ENCODE measurements at regions not wholly inside any gene's neighbourhood (a gene's known extent, or its start where the extent isn't known, plus 50 kb on each side); places are given as distances from the start of the nearest gene placed in this dataset.

DNA sequence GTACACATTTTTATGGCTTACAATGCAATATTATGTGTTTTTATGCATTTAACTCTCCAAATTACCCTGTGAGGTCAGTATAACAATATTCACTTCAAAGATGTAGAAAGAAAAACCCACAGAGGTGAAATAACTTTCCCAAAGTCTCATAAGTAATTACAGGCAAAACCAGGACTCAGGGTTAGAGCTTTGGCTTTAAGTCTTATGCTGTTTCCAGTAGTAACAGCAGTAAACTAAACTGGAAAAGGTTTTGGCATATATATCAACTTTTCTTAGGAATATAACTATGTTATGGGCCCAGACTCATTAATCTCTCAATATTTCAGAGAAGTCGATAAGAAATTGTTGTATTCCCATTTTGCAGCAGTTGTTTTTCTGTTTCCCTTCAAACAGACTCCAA lies 206.3 kb upstream of the KCNMB2 start:
- POLR2A ChIA-PET = no interaction called here
- no peak overlapping the region for H3K4me3 ChIP-seq (ENCODE audit: low read depth, low read length)
- CTCF ChIA-PET = interaction anchor here (1.3 kb wide), 1 partner anchor 13 kb away, joined by 3 read pairs; no protein-coding TSS in a partner anchor
- TF ChIP-seq, protein P1, sequence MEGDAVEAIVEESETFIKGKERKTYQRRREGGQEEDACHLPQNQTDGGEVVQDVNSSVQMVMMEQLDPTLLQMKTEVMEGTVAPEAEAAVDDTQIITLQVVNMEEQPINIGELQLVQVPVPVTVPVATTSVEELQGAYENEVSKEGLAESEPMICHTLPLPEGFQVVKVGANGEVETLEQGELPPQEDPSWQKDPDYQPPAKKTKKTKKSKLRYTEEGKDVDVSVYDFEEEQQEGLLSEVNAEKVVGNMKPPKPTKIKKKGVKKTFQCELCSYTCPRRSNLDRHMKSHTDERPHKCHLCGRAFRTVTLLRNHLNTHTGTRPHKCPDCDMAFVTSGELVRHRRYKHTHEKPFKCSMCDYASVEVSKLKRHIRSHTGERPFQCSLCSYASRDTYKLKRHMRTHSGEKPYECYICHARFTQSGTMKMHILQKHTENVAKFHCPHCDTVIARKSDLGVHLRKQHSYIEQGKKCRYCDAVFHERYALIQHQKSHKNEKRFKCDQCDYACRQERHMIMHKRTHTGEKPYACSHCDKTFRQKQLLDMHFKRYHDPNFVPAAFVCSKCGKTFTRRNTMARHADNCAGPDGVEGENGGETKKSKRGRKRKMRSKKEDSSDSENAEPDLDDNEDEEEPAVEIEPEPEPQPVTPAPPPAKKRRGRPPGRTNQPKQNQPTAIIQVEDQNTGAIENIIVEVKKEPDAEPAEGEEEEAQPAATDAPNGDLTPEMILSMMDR (IDR thresholded peaks at IDR 0.05; ENCODE audit: insufficient read depth, low read length, missing control alignments) = no peak
- DNase-seq (ENCODE audit: low read depth, low spot score) = no peak

DNA sequence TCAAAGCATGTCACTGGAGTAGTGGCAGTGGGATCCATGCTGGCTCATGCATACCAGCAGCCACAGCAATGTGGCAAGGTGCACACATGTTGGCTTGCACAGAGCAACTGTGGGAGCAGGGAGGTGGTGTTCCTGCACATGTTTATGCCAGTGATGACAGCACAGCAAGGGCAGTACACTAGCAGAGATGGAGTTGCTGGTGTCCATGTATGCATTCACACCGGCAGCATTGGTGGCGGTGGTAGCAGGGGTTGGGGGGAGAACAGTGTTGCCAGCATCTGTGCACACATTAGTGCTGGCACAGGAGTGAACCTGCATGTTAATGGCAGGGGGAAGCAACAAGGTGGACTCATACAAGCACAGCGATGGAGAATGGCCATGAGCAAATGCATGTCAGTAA lies 202.0 kb upstream of the KCNMB2 start:
- H3K4me3 ChIP-seq (ENCODE audit: low read depth, low read length) = no peak overlapping the region
- CTCF ChIA-PET = interaction anchor here (1.2 kb wide), 1 partner anchor 8 kb away, joined by 3 read pairs; no protein-coding TSS in a partner anchor
- TF ChIP-seq, protein P1 (IDR thresholded peaks at IDR 0.05; ENCODE audit: insufficient read depth, low read length, missing control alignments) = no peak
- DNase-seq (ENCODE audit: low read depth, low spot score) = no peak
- POLR2A ChIA-PET = no interaction called here

DNA sequence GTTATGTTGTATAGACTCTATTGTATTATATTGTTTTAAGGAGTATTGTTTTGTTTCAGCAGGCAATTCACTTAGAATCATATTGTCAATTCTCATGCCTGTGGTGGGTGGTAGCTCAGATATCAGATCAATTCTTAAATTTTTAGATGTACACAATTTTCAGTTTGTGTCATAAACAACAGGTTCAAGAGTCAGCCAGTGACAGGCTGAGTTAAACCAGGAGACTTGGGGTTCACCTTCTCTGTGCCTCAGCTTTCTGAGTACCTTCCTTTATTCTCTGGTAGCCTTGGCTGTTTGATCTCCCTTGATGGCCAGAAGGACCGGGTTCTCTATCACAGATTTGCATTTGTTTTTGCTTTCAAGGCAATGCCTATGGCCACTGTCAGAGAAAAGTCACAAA lies 199.9 kb upstream of the KCNMB2 start:
- CTCF ChIA-PET = no interaction called here
- TF ChIP-seq, protein P1 (IDR thresholded peaks at IDR 0.05; ENCODE audit: insufficient read depth, low read length, missing control alignments) = no peak
- POLR2A ChIA-PET = no interaction called here
- no peak overlapping the region for H3K4me3 ChIP-seq (ENCODE audit: low read depth, low read length)
- DNase-seq (ENCODE audit: low read depth, low spot score) = no peak

DNA sequence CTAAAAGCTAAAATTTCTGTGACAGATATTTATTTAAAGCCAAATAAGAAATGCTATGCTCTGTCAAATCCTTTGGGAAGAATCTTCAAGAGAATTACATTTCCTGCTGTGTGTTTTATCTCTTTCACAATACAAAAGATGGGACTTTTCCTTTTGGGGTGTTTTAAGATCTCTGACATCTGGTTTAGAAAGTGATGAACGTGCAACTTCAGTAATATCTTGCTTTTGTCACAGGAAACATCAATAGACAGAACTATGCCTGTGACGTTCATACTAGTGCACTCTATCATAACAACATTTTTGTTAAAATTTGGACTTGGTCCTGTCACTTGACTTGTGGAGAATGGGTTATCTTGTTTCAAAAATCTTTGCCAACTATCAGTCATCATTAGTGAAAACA lies 195.7 kb upstream of the KCNMB2 start:
- ChIA-PET CTCF (no interaction called here), POLR2A (no interaction called here)
- DNase-seq (ENCODE audit: low read depth, low spot score) = no peak
- TF ChIP-seq, protein P1 (IDR thresholded peaks at IDR 0.05; ENCODE audit: insufficient read depth, low read length, missing control alignments) = no peak
- no peak overlapping the region for H3K4me3 ChIP-seq (ENCODE audit: low read depth, low read length)

DNA sequence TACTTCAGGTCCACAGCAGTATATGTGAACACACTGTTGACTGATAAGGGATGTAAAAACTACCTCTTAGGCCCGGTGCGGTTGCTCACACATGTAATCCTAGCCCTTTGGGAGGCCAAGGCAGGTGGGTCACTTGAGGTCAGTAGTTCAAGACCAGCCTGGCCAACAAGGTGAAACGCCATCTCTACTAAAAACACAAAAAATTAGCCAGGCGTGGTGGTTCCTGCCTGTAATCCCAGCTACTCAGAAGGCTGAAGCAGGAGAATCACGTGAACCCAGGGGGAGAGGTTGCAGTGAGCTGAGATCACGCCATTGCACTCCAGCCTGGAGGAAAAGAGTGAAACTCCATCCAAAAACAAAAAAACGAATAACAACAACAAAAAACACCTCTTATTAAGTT lies 194.6 kb upstream of the KCNMB2 start:
- TF ChIP-seq, protein P1 (IDR thresholded peaks at IDR 0.05; ENCODE audit: insufficient read depth, low read length, missing control alignments) = no peak
- H3K4me3 ChIP-seq (ENCODE audit: low read depth, low read length) = no peak overlapping the region
- CTCF ChIA-PET = no interaction called here
- DNase-seq (ENCODE audit: low read depth, low spot score) = no peak
- POLR2A ChIA-PET = no interaction called here

DNA sequence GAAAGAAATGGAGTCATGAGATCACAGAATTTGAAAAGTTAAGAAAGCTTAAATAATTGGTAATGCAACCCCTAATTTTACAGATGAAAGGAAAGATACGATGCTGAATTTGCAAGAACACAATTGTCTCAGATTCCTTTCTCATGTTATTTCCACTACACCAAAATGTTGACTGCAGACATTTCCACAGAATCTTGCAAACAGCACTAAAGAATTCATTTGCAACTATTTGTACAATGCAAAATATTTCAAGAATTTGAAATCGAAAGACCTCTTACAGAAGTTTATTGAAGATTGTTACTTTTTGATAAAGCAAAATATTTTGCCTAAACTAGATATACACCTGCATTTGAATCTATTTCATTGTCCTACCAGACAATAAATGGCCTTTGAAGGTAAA lies 194.1 kb upstream of the KCNMB2 start:
- ChIA-PET POLR2A (no interaction called here), CTCF (interaction anchor here (1.1 kb wide), 1 partner anchor 11 kb away, joined by 3 read pairs; no protein-coding TSS in a partner anchor)
- H3K4me3 ChIP-seq (ENCODE audit: low read depth, low read length) = no peak overlapping the region
- DNase-seq (ENCODE audit: low read depth, low spot score) = no peak
- TF ChIP-seq, protein P1 (IDR thresholded peaks at IDR 0.05; ENCODE audit: insufficient read depth, low read length, missing control alignments) = no peak

All from AG04449 (cell line).